Stimulated activated CD4-positive, alpha-beta T cell treated with anti-CD3 and anti-CD28 coated beads, Interleukin-4, amount 100 ng/mL, for 48 hours (primary cell): ENCODE measurements at regions not wholly inside any gene's neighbourhood (a gene's known extent, or its start where the extent isn't known, plus 50 kb on each side); places are given as distances from the start of the nearest gene placed in this dataset.

Experiments
- DNase-seq, 2 donors: peaks; one replicate each; pipeline ENCODE4 v3.0.0-alpha.2; 2020; ENCODE audit warnings: low read depth in 2 of 2

GRCh38 chr9:134247918-134248631, 78.2 kb upstream of the RXRA start:
- no peak for DNase-seq

- DNase-seq: no peak
These were observed 74.8 kb upstream of the RXRA start for GRCh38 chr9:134251296-134252069.

- DNase-seq: no peak
These were observed 74.0 kb upstream of the RXRA start for GRCh38 chr9:134252084-134252830.

- no peak for DNase-seq
These were observed 72.5 kb upstream of the RXRA start for GRCh38 chr9:134253606-134254205.

- no peak for DNase-seq
These were observed 67.9 kb upstream of the RXRA start for GRCh38 chr9:134258332-134258731.

- DNase-seq: no peak
These were observed 67.3 kb upstream of the RXRA start for GRCh38 chr9:134258828-134259546.

GRCh38 chr9:134259708-134260107, 66.5 kb upstream of the RXRA start:
- no peak for DNase-seq

GRCh38 chr9:134260801-134261200, 65.5 kb upstream of the RXRA start:
- DNase-seq: no peak

GRCh38 chr9:134262035-134262434, 64.2 kb upstream of the RXRA start:
- no peak for DNase-seq

GRCh38 chr9:134263596-134263995, 62.7 kb upstream of the RXRA start:
- DNase-seq: no peak

- DNase-seq: no peak
These were observed 62.1 kb upstream of the RXRA start for GRCh38 chr9:134264169-134264568.

GRCh38 chr9:134265078-134265477, 61.2 kb upstream of the RXRA start:
- DNase-seq: no peak

- no peak for DNase-seq
These were observed 59.8 kb upstream of the RXRA start for GRCh38 chr9:134266418-134266817.

GRCh38 chr9:134267305-134267880, 58.9 kb upstream of the RXRA start:
- DNase-seq: no peak

- DNase-seq: no peak
These were observed 58.2 kb upstream of the RXRA start for GRCh38 chr9:134267881-134268724.

- no peak for DNase-seq
These were observed 57.5 kb upstream of the RXRA start for GRCh38 chr9:134268747-134269146.

- DNase-seq: no peak
These were observed 54.6 kb upstream of the RXRA start for GRCh38 chr9:134271338-134272301.

- no peak for DNase-seq
These were observed 53.8 kb upstream of the RXRA start for GRCh38 chr9:134272302-134273023.
